HG03571 (cell line): ENCODE measurements at regions not wholly inside any gene's neighbourhood (a gene's known extent, or its start where the extent isn't known, plus 50 kb on each side); places are given as distances from the start of the nearest gene placed in this dataset.
"Not testable (repeated sequence)": the region's sequence is repeated elsewhere in the genome, so short reads cannot be mapped to it uniquely, and the experiment has no call there.

ENCODE experiments used
- ATAC-seq: cut with Tn5 transposase; IDR thresholded peaks from one replicate; pipeline ENCODE4 v1.9.1; 2021; ENCODE audit not compliant: unreplicated experiment

GRCh38 chr3:912717-913116 is 180.1 kb upstream of the CNTN6 start:
- not testable (repeated sequence) for ATAC-seq

GRCh38 chr3:923161-923910 is 169.5 kb upstream of the CNTN6 start:
- no peak for ATAC-seq

- ATAC-seq, result no peak
Measured at GRCh38 chr3:930866-931265, 162.0 kb upstream of the CNTN6 start.

- ATAC-seq, result no peak
Measured at GRCh38 chr3:933326-933725, 159.5 kb upstream of the CNTN6 start.

GRCh38 chr3:944786-945185 is 148.0 kb upstream of the CNTN6 start:
- no peak for ATAC-seq

GRCh38 chr3:945738-946137 is 147.1 kb upstream of the CNTN6 start:
- no peak for ATAC-seq

- ATAC-seq, result no peak
Measured at GRCh38 chr3:952906-953305, 139.9 kb upstream of the CNTN6 start.

GRCh38 chr3:963255-963654 is 129.6 kb upstream of the CNTN6 start:
- no peak for ATAC-seq

GRCh38 chr3:963755-964154 is 129.1 kb upstream of the CNTN6 start:
- ATAC-seq, result no peak

GRCh38 chr3:965826-966225 is 127.0 kb upstream of the CNTN6 start:
- no peak for ATAC-seq

GRCh38 chr3:966341-966740 is 126.5 kb upstream of the CNTN6 start:
- ATAC-seq, result no peak

- ATAC-seq, result no peak
Measured at GRCh38 chr3:973340-973739, 119.5 kb upstream of the CNTN6 start.

- no peak for ATAC-seq
Measured at GRCh38 chr3:976006-976405, 116.8 kb upstream of the CNTN6 start.

GRCh38 chr3:981156-981555 is 111.7 kb upstream of the CNTN6 start:
- no peak for ATAC-seq

GRCh38 chr3:988785-989184 is 104.0 kb upstream of the CNTN6 start:
- no peak for ATAC-seq

- no peak for ATAC-seq
Measured at GRCh38 chr3:992871-993270, 100.0 kb upstream of the CNTN6 start.

GRCh38 chr3:1002010-1002409 is 90.8 kb upstream of the CNTN6 start:
- no peak for ATAC-seq

- ATAC-seq, result no peak
Measured at GRCh38 chr3:1007866-1008265, 85.0 kb upstream of the CNTN6 start.

- no peak for ATAC-seq
Measured at GRCh38 chr3:1010228-1010627, 82.6 kb upstream of the CNTN6 start.

GRCh38 chr3:1015826-1016225 is 77.0 kb upstream of the CNTN6 start:
- ATAC-seq, result no peak

- ATAC-seq, result no peak
Measured at GRCh38 chr3:1017870-1018269, 75.0 kb upstream of the CNTN6 start.

GRCh38 chr3:1019157-1019556 is 73.7 kb upstream of the CNTN6 start:
- ATAC-seq, result no peak

- ATAC-seq, result no peak
Measured at GRCh38 chr3:1026395-1026794, 66.4 kb upstream of the CNTN6 start.
